ENCODE measurements at regions not wholly inside any gene's neighbourhood (a gene's known extent, or its start where the extent isn't known, plus 50 kb on each side); places are given as distances from the start of the nearest gene placed in this dataset.

DNA sequence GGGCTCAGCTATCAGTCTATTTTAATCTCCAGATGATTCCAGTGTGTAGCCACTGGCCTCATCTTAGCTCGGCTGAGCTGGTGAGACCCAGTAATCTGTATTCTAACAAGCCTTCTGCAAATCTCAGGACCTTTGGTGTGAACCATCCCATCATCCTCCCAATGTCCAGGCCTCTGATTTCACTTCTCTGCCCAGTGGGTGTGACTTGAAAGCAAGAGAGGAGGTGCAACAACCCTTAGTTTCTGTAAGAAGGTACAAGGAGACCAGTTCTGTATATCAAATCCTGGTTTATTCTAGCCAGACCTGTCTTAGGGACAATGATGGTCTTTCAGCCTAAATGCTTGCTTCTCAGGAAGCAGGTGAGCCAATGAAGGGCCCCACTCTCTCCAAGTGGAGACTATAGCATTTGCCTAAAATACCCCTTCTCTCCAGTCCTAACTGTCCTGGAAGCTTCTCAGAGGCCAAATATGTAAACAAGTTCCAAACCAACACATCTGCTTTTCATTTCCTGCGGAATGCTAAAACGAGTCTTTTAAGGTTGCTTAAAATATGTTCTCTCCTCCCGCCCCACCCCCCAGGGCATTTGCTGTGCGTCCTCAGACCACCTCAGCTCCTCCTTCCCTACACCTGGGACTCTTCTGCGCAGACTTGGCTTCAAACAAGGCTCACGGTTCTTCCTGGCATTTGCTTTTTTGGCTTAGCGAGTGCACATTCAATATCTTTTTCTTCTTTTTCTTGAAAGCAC lies 78.4 kb upstream of the FUT8 start:
- TF ChIP-seq EP300 (IDR thresholded peaks at IDR 0.05) = no peak
- TF ChIP-seq, protein P1, sequence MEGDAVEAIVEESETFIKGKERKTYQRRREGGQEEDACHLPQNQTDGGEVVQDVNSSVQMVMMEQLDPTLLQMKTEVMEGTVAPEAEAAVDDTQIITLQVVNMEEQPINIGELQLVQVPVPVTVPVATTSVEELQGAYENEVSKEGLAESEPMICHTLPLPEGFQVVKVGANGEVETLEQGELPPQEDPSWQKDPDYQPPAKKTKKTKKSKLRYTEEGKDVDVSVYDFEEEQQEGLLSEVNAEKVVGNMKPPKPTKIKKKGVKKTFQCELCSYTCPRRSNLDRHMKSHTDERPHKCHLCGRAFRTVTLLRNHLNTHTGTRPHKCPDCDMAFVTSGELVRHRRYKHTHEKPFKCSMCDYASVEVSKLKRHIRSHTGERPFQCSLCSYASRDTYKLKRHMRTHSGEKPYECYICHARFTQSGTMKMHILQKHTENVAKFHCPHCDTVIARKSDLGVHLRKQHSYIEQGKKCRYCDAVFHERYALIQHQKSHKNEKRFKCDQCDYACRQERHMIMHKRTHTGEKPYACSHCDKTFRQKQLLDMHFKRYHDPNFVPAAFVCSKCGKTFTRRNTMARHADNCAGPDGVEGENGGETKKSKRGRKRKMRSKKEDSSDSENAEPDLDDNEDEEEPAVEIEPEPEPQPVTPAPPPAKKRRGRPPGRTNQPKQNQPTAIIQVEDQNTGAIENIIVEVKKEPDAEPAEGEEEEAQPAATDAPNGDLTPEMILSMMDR (IDR thresholded peaks at IDR 0.05) = no peak

Measured in upper lobe of left lung (tissue), 4 donors.